ENCODE measurements at regions not wholly inside any gene's neighbourhood (a gene's known extent, or its start where the extent isn't known, plus 50 kb on each side); places are given as distances from the start of the nearest gene placed in this dataset.

- no peak overlapping the region for H3K4me3 ChIP-seq
- intact Hi-C loops (cut with DNase I) = no loop called here
- peaks cover 0 to 11% (median 5%) of the 10 kb centered on the region in 4 donors for H3K4me1 ChIP-seq
- 72 to 74% methylated on average over 6 of the region's 6 CpGs for WGBS, 2 donors
- H3K27me3 ChIP-seq = peaks cover 0 to 5% (median 0%) of the 10 kb centered on the region in 3 donors
- no peak for DNase-seq
- no peaks in the 10 kb centered on the region for H3K36me3 ChIP-seq
- TF ChIP-seq EP300 (IDR thresholded peaks at IDR 0.05) = no peak
- H3K27ac ChIP-seq = no peak overlapping the region
- no peaks in the 10 kb centered on the region for H3K9me3 ChIP-seq
Measured at GRCh38 chr11:115718106-115718505, 213.9 kb upstream of the CADM1 start.

- Histone ChIP-seq H3K27ac (no peak overlapping the region), H3K9me3 (no peaks in the 10 kb centered on the region), H3K27me3 (peaks cover 0 to 5% (median 0%) of the 10 kb centered on the region in 3 donors), H3K4me1 (peaks cover 0 to 11% (median 5%) of the 10 kb centered on the region in 4 donors), H3K36me3 (no peaks in the 10 kb centered on the region), H3K4me3 (peak overlapping the region in 1 of 4 donors; percentile 2)
- DNase-seq = peak; percentile 68
- intact Hi-C loops (cut with DNase I) = no loop called here
- TF ChIP-seq POLR2A (IDR thresholded peaks at IDR 0.05) = no peak
- TF ChIP-seq EP300 (IDR thresholded peaks at IDR 0.05) = no peak
- WGBS, 2 donors = 36 to 53% methylated on average over 29 of the region's 29 CpGs
Measured at GRCh38 chr11:115716601-115717529, 212.7 kb upstream of the CADM1 start.

- Histone ChIP-seq H3K36me3 (no peaks in the 10 kb centered on the region), H3K27ac (no peak overlapping the region), H3K4me1 (peaks cover 0 to 11% (median 5%) of the 10 kb centered on the region in 4 donors), H3K27me3 (peaks cover 0 to 5% (median 0%) of the 10 kb centered on the region in 3 donors), H3K4me3 (no peak overlapping the region), H3K9me3 (no peaks in the 10 kb centered on the region)
- intact Hi-C loops (cut with DNase I) = no loop called here
- WGBS, 2 donors = 81 to 86% methylated on average over 7 of the region's 7 CpGs
- TF ChIP-seq, protein P1, sequence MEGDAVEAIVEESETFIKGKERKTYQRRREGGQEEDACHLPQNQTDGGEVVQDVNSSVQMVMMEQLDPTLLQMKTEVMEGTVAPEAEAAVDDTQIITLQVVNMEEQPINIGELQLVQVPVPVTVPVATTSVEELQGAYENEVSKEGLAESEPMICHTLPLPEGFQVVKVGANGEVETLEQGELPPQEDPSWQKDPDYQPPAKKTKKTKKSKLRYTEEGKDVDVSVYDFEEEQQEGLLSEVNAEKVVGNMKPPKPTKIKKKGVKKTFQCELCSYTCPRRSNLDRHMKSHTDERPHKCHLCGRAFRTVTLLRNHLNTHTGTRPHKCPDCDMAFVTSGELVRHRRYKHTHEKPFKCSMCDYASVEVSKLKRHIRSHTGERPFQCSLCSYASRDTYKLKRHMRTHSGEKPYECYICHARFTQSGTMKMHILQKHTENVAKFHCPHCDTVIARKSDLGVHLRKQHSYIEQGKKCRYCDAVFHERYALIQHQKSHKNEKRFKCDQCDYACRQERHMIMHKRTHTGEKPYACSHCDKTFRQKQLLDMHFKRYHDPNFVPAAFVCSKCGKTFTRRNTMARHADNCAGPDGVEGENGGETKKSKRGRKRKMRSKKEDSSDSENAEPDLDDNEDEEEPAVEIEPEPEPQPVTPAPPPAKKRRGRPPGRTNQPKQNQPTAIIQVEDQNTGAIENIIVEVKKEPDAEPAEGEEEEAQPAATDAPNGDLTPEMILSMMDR (IDR thresholded peaks at IDR 0.05) = no peak
- TF ChIP-seq EP300 (IDR thresholded peaks at IDR 0.05) (no peak), POLR2A (IDR thresholded peaks at IDR 0.05) (no peak)
- DNase-seq = peak; percentile 39
Measured at GRCh38 chr11:115716080-115716479, 211.9 kb upstream of the CADM1 start.

DNA sequence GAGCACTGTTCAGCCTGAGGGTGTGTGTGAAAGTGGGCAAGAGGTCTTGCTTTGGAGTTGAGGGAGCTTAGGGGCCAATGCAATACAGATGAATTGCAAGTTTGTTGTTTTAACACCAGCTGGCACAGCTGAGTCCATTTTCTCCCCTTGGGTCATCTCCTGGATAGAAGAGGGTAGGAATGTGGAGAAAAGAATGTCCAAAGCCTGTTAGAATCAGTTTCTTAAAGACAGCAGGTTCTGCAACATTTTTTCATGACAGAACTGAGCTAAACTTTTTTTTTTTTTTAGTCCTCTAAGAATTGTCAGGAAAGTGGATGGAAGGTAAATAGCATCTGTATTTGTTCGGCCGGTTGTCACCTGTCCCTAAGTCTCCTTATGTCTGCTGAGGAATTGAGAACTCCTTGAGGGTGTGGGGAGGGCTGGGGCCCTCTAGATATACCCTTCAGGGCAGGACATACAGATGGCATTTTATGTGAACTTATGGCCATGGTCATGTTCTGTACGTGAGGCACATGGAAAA, 211.1 kb upstream of the CADM1 start:
- 86 to 92% methylated on average over 3 of the region's 3 CpGs for whole genome bisulfite sequencing, 2 donors
- no peak overlapping the region for H3K4me3 ChIP-seq
- H3K36me3 ChIP-seq = no peaks in the 10 kb centered on the region
- H3K27ac ChIP-seq = no peak overlapping the region
- TF ChIP-seq POLR2A (IDR thresholded peaks at IDR 0.05) (no peak), POLR2AphosphoS5 (IDR thresholded peaks at IDR 0.05) (no peak), EP300 (IDR thresholded peaks at IDR 0.05) (no peak)
- TF ChIP-seq, protein P1 (IDR thresholded peaks at IDR 0.05) = no peak
- H3K9me3 ChIP-seq = no peaks in the 10 kb centered on the region
- H3K4me1 ChIP-seq = peaks cover 0 to 11% (median 5%) of the 10 kb centered on the region in 4 donors
- DNase-seq = peak; percentile 27
- peaks cover 0 to 5% (median 0%) of the 10 kb centered on the region in 3 donors for H3K27me3 ChIP-seq
- intact Hi-C loops (cut with DNase I) = no loop called here

DNA sequence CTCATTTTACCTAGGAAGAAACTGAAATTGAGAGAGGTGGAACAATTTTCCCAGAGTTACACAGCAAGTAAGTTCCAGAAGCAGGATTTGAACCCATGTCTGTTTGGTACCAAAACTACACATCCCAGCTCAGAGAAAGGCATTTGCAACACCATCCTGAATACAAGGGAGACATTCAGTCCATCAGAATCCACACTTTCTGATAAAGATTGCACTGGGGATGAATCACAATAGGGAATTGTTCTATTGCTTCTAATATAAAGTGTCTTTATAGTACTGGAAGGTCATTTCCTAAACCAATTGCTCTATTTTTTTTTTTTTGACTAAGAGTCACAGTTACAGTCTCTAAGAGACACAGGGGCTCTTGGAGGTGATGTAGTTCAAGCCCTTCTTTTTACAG, 208.1 kb upstream of the CADM1 start:
- no peaks in the 10 kb centered on the region for H3K36me3 ChIP-seq
- H3K9me3 ChIP-seq = no peaks in the 10 kb centered on the region
- DNase-seq = no peak
- H3K4me1 ChIP-seq = peaks cover 0 to 11% (median 5%) of the 10 kb centered on the region in 4 donors
- intact Hi-C loops (cut with DNase I) = no loop called here
- H3K27ac ChIP-seq = no peak overlapping the region
- peaks cover 0 to 5% (median 0%) of the 10 kb centered on the region in 3 donors for H3K27me3 ChIP-seq
- H3K4me3 ChIP-seq = no peak overlapping the region
- TF ChIP-seq, protein P1 (IDR thresholded peaks at IDR 0.05) = no peak
- no peak for TF ChIP-seq POLR2A (IDR thresholded peaks at IDR 0.05)
- no peak for TF ChIP-seq EP300 (IDR thresholded peaks at IDR 0.05)
- TF ChIP-seq POLR2AphosphoS5 (IDR thresholded peaks at IDR 0.05) = no peak
